Glutamatergic neuron (in vitro differentiated cells): ENCODE measurements at regions not wholly inside any gene's neighbourhood (a gene's known extent, or its start where the extent isn't known, plus 50 kb on each side); places are given as distances from the start of the nearest gene placed in this dataset.

ENCODE experiments used
- DNase-seq: peaks from one replicate; pipeline ENCODE4 v3.0.0; 2022
- H3K27ac Mint-ChIP-seq: one replicate; pipeline ENCODE4 v1.8.0; 2020; ENCODE audit warnings: mild to moderate bottlenecking, mixed read lengths, inconsistent platforms; ENCODE audit not compliant: unreplicated experiment
- H3K27me3 Mint-ChIP-seq: one replicate; pipeline ENCODE4 v1.8.0; 2020; ENCODE audit warnings: mild to moderate bottlenecking, moderate library complexity, mixed read lengths, inconsistent platforms; ENCODE audit not compliant: unreplicated experiment
- H3K36me3 Mint-ChIP-seq: one replicate; pipeline ENCODE4 v1.8.0; 2020; ENCODE audit warnings: mild to moderate bottlenecking, mixed read lengths, inconsistent platforms; ENCODE audit not compliant: unreplicated experiment
- H3K4me1 Mint-ChIP-seq: one replicate; pipeline ENCODE4 v1.8.0; 2020; ENCODE audit warnings: mild to moderate bottlenecking, low read depth, mixed read lengths, inconsistent platforms; ENCODE audit not compliant: unreplicated experiment
- H3K4me3 Mint-ChIP-seq: one replicate; pipeline ENCODE4 v1.8.0; 2020; ENCODE audit warnings: mild to moderate bottlenecking, mixed read lengths, inconsistent platforms; ENCODE audit not compliant: unreplicated experiment
- H3K9me3 Mint-ChIP-seq: one replicate; pipeline ENCODE4 v1.8.0; 2020; ENCODE audit warnings: mild to moderate bottlenecking, moderate library complexity, mixed read lengths, inconsistent platforms; ENCODE audit not compliant: unreplicated experiment
- TF ChIP-seq, protein P1 (sequence below): fragments of 200-600 bp; sonication (generic); IDR thresholded peaks from one replicate; pipeline ENCODE4 v1.5.0; 2021; ENCODE audit not compliant: partially characterized antibody, unreplicated experiment

GRCh38 chr21:18630446-18630845, 226.9 kb upstream of the TMPRSS15 start:
- Mint-ChIP-seq H3K9me3 (peaks cover 2% of the 10 kb centered on the region), H3K36me3 (no peaks in the 10 kb centered on the region), H3K4me3 (no peak overlapping the region), H3K27ac (no peak overlapping the region), H3K4me1 (peaks cover 3% of the 10 kb centered on the region), H3K27me3 (no peaks in the 10 kb centered on the region)
- DNase-seq = no peak
- TF ChIP-seq, protein P1, sequence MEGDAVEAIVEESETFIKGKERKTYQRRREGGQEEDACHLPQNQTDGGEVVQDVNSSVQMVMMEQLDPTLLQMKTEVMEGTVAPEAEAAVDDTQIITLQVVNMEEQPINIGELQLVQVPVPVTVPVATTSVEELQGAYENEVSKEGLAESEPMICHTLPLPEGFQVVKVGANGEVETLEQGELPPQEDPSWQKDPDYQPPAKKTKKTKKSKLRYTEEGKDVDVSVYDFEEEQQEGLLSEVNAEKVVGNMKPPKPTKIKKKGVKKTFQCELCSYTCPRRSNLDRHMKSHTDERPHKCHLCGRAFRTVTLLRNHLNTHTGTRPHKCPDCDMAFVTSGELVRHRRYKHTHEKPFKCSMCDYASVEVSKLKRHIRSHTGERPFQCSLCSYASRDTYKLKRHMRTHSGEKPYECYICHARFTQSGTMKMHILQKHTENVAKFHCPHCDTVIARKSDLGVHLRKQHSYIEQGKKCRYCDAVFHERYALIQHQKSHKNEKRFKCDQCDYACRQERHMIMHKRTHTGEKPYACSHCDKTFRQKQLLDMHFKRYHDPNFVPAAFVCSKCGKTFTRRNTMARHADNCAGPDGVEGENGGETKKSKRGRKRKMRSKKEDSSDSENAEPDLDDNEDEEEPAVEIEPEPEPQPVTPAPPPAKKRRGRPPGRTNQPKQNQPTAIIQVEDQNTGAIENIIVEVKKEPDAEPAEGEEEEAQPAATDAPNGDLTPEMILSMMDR = no peak

DNA sequence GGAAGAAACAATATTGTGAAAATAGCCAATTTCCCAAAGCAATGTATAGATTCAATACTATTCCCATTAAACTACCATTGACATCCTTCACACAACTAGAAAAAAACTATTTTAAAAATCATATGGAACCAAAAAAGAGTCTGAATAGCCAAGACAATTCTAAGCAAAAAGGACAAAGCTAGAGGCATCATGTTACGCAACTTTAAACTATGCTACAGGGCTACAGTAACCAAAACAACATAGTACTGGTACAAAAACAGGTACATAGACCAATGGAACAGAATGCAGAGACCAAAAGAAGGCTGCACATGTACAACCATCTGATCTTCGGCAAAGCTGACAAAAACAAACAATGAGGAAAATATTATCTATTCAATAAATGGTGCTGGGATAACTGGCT, 233.3 kb upstream of the TMPRSS15 start:
- no peaks in the 10 kb centered on the region for H3K27me3 Mint-ChIP-seq
- TF ChIP-seq, protein P1 = no peak
- no peak overlapping the region for H3K27ac Mint-ChIP-seq
- peaks cover 2% of the 10 kb centered on the region for H3K9me3 Mint-ChIP-seq
- peaks cover 15% of the 10 kb centered on the region for H3K4me1 Mint-ChIP-seq
- no peak overlapping the region for H3K4me3 Mint-ChIP-seq
- no peaks in the 10 kb centered on the region for H3K36me3 Mint-ChIP-seq
- DNase-seq = no peak

DNA sequence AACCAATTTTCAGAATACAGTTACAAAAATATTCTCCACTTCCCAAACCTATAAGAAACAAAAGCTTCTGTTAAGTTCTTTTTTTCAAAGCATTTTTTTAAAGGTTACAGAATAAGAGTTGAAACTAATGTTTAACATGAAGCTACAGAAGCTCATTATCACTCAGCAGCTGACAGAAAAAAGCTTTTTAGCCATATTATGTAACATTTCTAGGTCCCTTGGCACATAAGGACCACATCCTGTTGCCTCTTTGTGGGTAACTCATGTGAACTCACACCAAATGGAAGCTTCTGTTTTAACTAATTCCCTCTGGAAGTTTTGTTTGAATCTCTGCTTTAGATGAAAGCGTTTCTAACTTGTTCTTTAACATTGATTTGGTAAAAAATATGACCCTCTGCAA, 242.5 kb upstream of the TMPRSS15 start:
- peak overlapping the region; percentile 69 for H3K27ac Mint-ChIP-seq
- H3K4me1 Mint-ChIP-seq = peaks cover 26% of the 10 kb centered on the region
- no peaks in the 10 kb centered on the region for H3K36me3 Mint-ChIP-seq
- H3K9me3 Mint-ChIP-seq = no peaks in the 10 kb centered on the region
- TF ChIP-seq, protein P1 = no peak
- no peak for DNase-seq
- H3K4me3 Mint-ChIP-seq = peak overlapping the region; percentile 50
- no peaks in the 10 kb centered on the region for H3K27me3 Mint-ChIP-seq

DNA sequence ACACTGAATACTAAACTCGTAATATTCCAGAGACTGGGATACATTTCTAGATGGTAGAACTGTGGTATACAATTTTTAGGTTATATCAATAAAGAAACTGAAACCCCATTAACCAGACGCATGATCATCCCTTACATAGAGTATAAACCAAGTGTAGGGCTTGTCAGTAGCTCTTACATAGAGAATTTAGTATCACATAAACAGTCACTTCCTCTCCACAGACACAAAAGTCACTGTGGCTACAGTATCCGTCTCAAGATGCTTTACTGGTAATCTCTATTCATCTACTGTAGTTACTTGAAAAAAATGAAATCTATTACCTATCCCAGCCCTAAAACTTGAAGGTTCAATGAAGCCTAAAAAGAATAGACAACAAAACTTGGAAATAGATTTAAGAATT, 252.3 kb upstream of the TMPRSS15 start:
- Mint-ChIP-seq H3K27ac (no peak overlapping the region), H3K4me3 (no peak overlapping the region), H3K9me3 (no peaks in the 10 kb centered on the region), H3K36me3 (no peaks in the 10 kb centered on the region), H3K4me1 (no peaks in the 10 kb centered on the region), H3K27me3 (no peaks in the 10 kb centered on the region)
- TF ChIP-seq, protein P1 = no peak
- DNase-seq = no peak

DNA sequence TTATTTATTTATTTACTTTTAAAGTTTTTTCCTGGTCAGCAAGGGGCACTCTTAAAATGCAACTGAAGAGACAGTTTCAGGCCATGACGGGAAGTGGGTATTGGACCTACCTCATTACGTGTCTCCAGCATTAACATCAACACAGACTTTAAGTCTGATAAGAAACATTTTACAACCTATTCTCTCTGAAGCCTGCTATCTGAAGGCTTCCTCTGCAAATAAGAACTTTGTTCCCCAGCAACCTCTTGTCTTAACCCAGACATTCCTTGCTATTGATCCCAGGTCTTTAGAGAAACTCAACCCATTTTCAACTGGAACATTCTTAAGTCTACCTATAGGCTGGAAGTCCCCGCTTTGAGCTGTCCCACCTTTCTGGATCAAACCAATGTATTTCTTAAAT, 258.3 kb upstream of the TMPRSS15 start:
- no peak for DNase-seq
- Mint-ChIP-seq H3K4me1 (no peaks in the 10 kb centered on the region), H3K4me3 (no peak overlapping the region), H3K9me3 (no peaks in the 10 kb centered on the region), H3K27me3 (peaks cover 2% of the 10 kb centered on the region), H3K27ac (no peak overlapping the region), H3K36me3 (no peaks in the 10 kb centered on the region)
- TF ChIP-seq, protein P1 = no peak
